ENCODE measurements at regions not wholly inside any gene's neighbourhood (a gene's known extent, or its start where the extent isn't known, plus 50 kb on each side); places are given as distances from the start of the nearest gene placed in this dataset.

GRCh38 chr7:46576950-46577349 is 655.9 kb upstream of the IGFBP3 start:
- no peak for DNase-seq (ENCODE audit: low read depth)

GRCh38 chr7:46572691-46573090 is 651.6 kb upstream of the IGFBP3 start:
- no peak for DNase-seq (ENCODE audit: low read depth)

GRCh38 chr7:46571996-46572395 is 650.9 kb upstream of the IGFBP3 start:
- DNase-seq (ENCODE audit: low read depth): no peak

- DNase-seq (ENCODE audit: low read depth): no peak
Measured at GRCh38 chr7:46569133-46569465, 648.0 kb upstream of the IGFBP3 start.

GRCh38 chr7:46568420-46569132 is 647.5 kb upstream of the IGFBP3 start:
- no peak for DNase-seq (ENCODE audit: low read depth)

GRCh38 chr7:46567858-46568257 is 646.8 kb upstream of the IGFBP3 start:
- DNase-seq (ENCODE audit: low read depth): no peak

- no peak for DNase-seq (ENCODE audit: low read depth)
Measured at GRCh38 chr7:46566097-46566774, 645.2 kb upstream of the IGFBP3 start.

GRCh38 chr7:46565253-46566096 is 644.4 kb upstream of the IGFBP3 start:
- no peak for DNase-seq (ENCODE audit: low read depth)

GRCh38 chr7:46559194-46559832 is 638.2 kb upstream of the IGFBP3 start:
- DNase-seq (ENCODE audit: low read depth): peak; percentile 83

- no peak for DNase-seq (ENCODE audit: low read depth)
Measured at GRCh38 chr7:46558482-46559193, 637.6 kb upstream of the IGFBP3 start.

GRCh38 chr7:46557781-46558180 is 636.7 kb upstream of the IGFBP3 start:
- DNase-seq (ENCODE audit: low read depth): no peak

GRCh38 chr7:46557295-46557711 is 636.2 kb upstream of the IGFBP3 start:
- no peak for DNase-seq (ENCODE audit: low read depth)

GRCh38 chr7:46554688-46555422 is 633.8 kb upstream of the IGFBP3 start:
- DNase-seq (ENCODE audit: low read depth): no peak

- DNase-seq (ENCODE audit: low read depth): no peak
Measured at GRCh38 chr7:46551603-46552002, 630.5 kb upstream of the IGFBP3 start.

GRCh38 chr7:46550864-46551263 is 629.8 kb upstream of the IGFBP3 start:
- DNase-seq (ENCODE audit: low read depth): no peak

- DNase-seq (ENCODE audit: low read depth): no peak
Measured at GRCh38 chr7:46549892-46550639, 629.0 kb upstream of the IGFBP3 start.

GRCh38 chr7:46549347-46549746 is 628.3 kb upstream of the IGFBP3 start:
- no peak for DNase-seq (ENCODE audit: low read depth)

- DNase-seq (ENCODE audit: low read depth): no peak
Measured at GRCh38 chr7:46547044-46547443, 626.0 kb upstream of the IGFBP3 start.

- DNase-seq (ENCODE audit: low read depth): peak; percentile 56
Measured at GRCh38 chr7:46545790-46546189, 624.7 kb upstream of the IGFBP3 start.

- peak; percentile 72 for DNase-seq (ENCODE audit: low read depth)
Measured at GRCh38 chr7:46544396-46545008, 623.4 kb upstream of the IGFBP3 start.
